Mucosa of descending colon (tissue), 3 donors: ENCODE measurements at regions not wholly inside any gene's neighbourhood (a gene's known extent, or its start where the extent isn't known, plus 50 kb on each side); places are given as distances from the start of the nearest gene placed in this dataset.

Experiments used
- ATAC-seq: fragments of 200-7000 bp; cut with Tn5 transposase; one replicate; pipeline ENCODE4 v1.9.1; 2020; ENCODE audit warnings: mild to moderate bottlenecking, moderate library complexity
- DNase-seq, 3 donors: peaks; one replicate each; pipeline ENCODE4 v3.0.0-alpha.2; 2020
- H3K36me3 ChIP-seq: fragments of 200-600 bp; one replicate; pipeline ENCODE4 v1.8.0; 2021; ENCODE audit warnings: low read depth, mild to moderate bottlenecking
- H3K4me1 ChIP-seq: fragments of 200-600 bp; one replicate; pipeline ENCODE4 v1.8.0; 2021; ENCODE audit warnings: low read depth, mild to moderate bottlenecking
- H3K4me3 ChIP-seq: fragments of 200-600 bp; one replicate; pipeline ENCODE4 v1.8.0; 2021; ENCODE audit warnings: mild to moderate bottlenecking
- H3K9me3 ChIP-seq: fragments of 200-600 bp; one replicate; pipeline ENCODE4 v1.8.0; 2021; ENCODE audit warnings: mild to moderate bottlenecking
- CTCF ChIP-seq: fragments of 200-600 bp; IDR thresholded peaks from one replicate; pipeline ENCODE4 v1.8.0; 2022; ENCODE audit warnings: antibody characterized with exemption, mild to moderate bottlenecking
- intact Hi-C, 2 donors: fragments of 100-400 bp; cut with DNase I in 1 of 2; cut with micrococcal nuclease in 1 of 2; formaldehyde crosslinking; loops; one replicate each; pipeline versions ENCODE4 v1.11.0 to v1.11.1; 2022; cut with DNase I, micrococcal nuclease
- donor health status: DM: no; HTN: no; CAD: no; lungs with moderate emphysema.
- donor health status: DM: no; HTN: no; CAD: no.
- donor health status: DM: no; HTN: yes; CAD: no.

- intact Hi-C loops = no loop called here
- DNase-seq (no peak), ATAC-seq (no peak)
- H3K9me3 ChIP-seq = no peaks in the 10 kb centered on the region
- no peaks in the 10 kb centered on the region for H3K36me3 ChIP-seq
- TF ChIP-seq CTCF = no peak
- H3K4me1 ChIP-seq = no peaks in the 10 kb centered on the region
- no peak overlapping the region for H3K4me3 ChIP-seq
Measured at GRCh38 chr10:3277566-3277965, 105.0 kb upstream of the PITRM1 start.

GRCh38 chr10:3274414-3274813 lies 101.8 kb upstream of the PITRM1 start:
- DNase-seq = no peak
- no peak for ATAC-seq
- intact Hi-C loops = no loop called here
- Histone ChIP-seq H3K9me3 (no peaks in the 10 kb centered on the region), H3K4me3 (no peak overlapping the region), H3K4me1 (no peaks in the 10 kb centered on the region), H3K36me3 (no peaks in the 10 kb centered on the region)
- TF ChIP-seq CTCF = no peak

- DNase-seq (no peak), ATAC-seq (no peak)
- no peaks in the 10 kb centered on the region for H3K4me1 ChIP-seq
- H3K9me3 ChIP-seq = no peaks in the 10 kb centered on the region
- no peaks in the 10 kb centered on the region for H3K36me3 ChIP-seq
- no peak overlapping the region for H3K4me3 ChIP-seq
- intact Hi-C loops = no loop called here
- TF ChIP-seq CTCF = no peak
Measured at GRCh38 chr10:3273966-3274365, 101.4 kb upstream of the PITRM1 start.

GRCh38 chr10:3272300-3272699 lies 99.7 kb upstream of the PITRM1 start:
- intact Hi-C loops = no loop called here
- ATAC-seq (no peak), DNase-seq (no peak)
- H3K36me3 ChIP-seq = no peaks in the 10 kb centered on the region
- no peak overlapping the region for H3K4me3 ChIP-seq
- H3K9me3 ChIP-seq = no peaks in the 10 kb centered on the region
- no peak for TF ChIP-seq CTCF
- no peaks in the 10 kb centered on the region for H3K4me1 ChIP-seq

GRCh38 chr10:3271354-3272115 lies 99.0 kb upstream of the PITRM1 start:
- TF ChIP-seq CTCF = no peak
- Histone ChIP-seq H3K9me3 (no peaks in the 10 kb centered on the region), H3K4me3 (no peak overlapping the region), H3K36me3 (no peaks in the 10 kb centered on the region), H3K4me1 (no peaks in the 10 kb centered on the region)
- ATAC-seq (no peak), DNase-seq (no peak)
- intact Hi-C loops = no loop called here
